ENCODE measurements at regions not wholly inside any gene's neighbourhood (a gene's known extent, or its start where the extent isn't known, plus 50 kb on each side); places are given as distances from the start of the nearest gene placed in this dataset.

DNA sequence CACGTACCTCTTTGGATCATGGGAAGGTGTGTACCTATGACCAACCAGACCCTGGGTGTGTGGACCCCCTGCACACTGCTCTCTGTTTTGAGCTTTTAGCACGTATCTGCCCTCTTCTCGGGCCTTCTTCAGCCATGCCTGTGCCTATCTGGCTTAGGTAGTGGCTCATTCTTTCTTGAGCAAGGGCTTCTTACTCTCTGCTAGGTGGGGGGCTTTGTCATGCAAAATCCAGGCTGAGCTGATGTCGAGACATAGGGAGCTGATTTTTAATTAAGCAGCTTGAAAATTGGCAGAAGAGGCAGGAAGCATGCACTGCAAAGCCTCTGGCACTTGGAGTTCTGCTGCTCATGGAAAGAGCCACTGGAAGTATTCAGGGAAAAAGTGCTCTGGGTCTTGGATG lies 181.6 kb upstream of the IRX6 start:
- TF ChIP-seq JUN (IDR thresholded peaks at IDR 0.05; ENCODE audit: borderline replicate concordance, insufficient read depth, insufficient read length, low read depth) (no peak), EZH2 (IDR thresholded peaks at IDR 0.05; ENCODE audit: borderline replicate concordance, low read depth, low read length, severe bottlenecking) (no peak)
- TF ChIP-seq, protein P1, sequence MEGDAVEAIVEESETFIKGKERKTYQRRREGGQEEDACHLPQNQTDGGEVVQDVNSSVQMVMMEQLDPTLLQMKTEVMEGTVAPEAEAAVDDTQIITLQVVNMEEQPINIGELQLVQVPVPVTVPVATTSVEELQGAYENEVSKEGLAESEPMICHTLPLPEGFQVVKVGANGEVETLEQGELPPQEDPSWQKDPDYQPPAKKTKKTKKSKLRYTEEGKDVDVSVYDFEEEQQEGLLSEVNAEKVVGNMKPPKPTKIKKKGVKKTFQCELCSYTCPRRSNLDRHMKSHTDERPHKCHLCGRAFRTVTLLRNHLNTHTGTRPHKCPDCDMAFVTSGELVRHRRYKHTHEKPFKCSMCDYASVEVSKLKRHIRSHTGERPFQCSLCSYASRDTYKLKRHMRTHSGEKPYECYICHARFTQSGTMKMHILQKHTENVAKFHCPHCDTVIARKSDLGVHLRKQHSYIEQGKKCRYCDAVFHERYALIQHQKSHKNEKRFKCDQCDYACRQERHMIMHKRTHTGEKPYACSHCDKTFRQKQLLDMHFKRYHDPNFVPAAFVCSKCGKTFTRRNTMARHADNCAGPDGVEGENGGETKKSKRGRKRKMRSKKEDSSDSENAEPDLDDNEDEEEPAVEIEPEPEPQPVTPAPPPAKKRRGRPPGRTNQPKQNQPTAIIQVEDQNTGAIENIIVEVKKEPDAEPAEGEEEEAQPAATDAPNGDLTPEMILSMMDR (IDR thresholded peaks at IDR 0.05; ENCODE audit: extremely low read depth in 1 of 2, insufficient read depth in 1 of 2, low read depth in 1 of 2, low read length in 2 of 2), result no peak

Data from endothelial cell of umbilical vein (primary cell).